Spleen (tissue), 7 donors: ENCODE measurements at regions not wholly inside any gene's neighbourhood (a gene's known extent, or its start where the extent isn't known, plus 50 kb on each side); places are given as distances from the start of the nearest gene placed in this dataset.

Experiments
- CTCF ChIP-seq, 11 experiments: fragments of 200-600 bp in 7 of 11; fragments of 450-650 bp in 4 of 11; sonication (generic) in 4 of 11; IDR thresholded peaks in 8 of 11; conservative IDR thresholded peaks in 3 of 11; 1 replicate in 7 of 11; 2 replicates in 4 of 11; pipeline versions ENCODE4 v1.4.0 to v1.8.0; 2016 to 2021; ENCODE audit warnings: antibody characterized with exemption in 11 of 11, inconsistent platforms in 4 of 11, mild to moderate bottlenecking in 1 of 11
- POLR2A ChIP-seq, 3 donors: fragments of 450-650 bp; IDR thresholded peaks; one replicate each; pipeline ENCODE4 v1.5.1; 2017; ENCODE audit warnings: antibody characterized with exemption in 3 of 3, mild to moderate bottlenecking in 1 of 3
- donor health status: DM: no; HTN: no; CAD: no; lungs with moderate emphysema.
- donor health status: DM: no; HTN: no; CAD: no.
- donor health status: DM: no; HTN: no; CAD: no.

- TF ChIP-seq POLR2A (IDR thresholded peaks at IDR 0.05) (no peak), CTCF (IDR thresholded peaks at IDR 0.05 in 8 of 11, conservative IDR thresholded peaks at IDR 0.05 in 3 of 11) (no peak)
Measured at GRCh38 chr13:53941588-53942190, 913.1 kb downstream of the OLFM4 start.
